Sciatic nerve (tissue), 2 donors: ENCODE measurements at regions not wholly inside any gene's neighbourhood (a gene's known extent, or its start where the extent isn't known, plus 50 kb on each side); places are given as distances from the start of the nearest gene placed in this dataset.
"Not testable (repeated sequence)": the region's sequence is repeated elsewhere in the genome, so short reads cannot be mapped to it uniquely, and the experiment has no call there.

Experiments
- ATAC-seq: fragments of 200-7000 bp; cut with Tn5 transposase; one replicate; pipeline ENCODE4 v1.9.1; 2020; ENCODE audit warnings: mild to moderate bottlenecking, moderate library complexity
- DNase-seq: peaks from one replicate; pipeline ENCODE4 v3.0.0-alpha.2; 2020; ENCODE audit warnings: low spot score
- intact Hi-C: fragments of 100-400 bp; cut with DNase I; formaldehyde crosslinking; loops from one replicate; pipeline ENCODE4 v1.14.2; 2022
- donor health status: DM: no; HTN: no; CAD: no.
- donor health status: DM: no; HTN: no; CAD: no.

DNA sequence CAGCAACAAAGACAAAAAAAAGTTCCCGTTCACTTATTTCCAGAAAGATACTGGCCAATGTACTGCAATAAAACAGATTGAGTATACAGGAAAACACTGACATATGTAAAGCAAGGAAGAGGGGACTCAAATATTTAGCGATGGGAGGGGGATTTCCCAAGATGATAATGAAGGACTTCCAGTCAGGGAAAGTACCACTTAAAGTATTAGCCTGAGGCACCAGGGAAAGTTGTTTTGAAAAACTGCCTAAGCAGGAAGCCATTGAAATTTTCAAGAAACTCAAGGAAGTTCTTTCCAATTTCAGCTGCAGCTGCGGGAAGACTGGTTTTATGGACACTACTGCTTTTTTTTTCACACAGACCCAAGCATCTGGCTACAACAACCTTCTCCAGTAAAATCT is 1007.4 kb upstream of the NOVA1 start:
- intact Hi-C loops: no loop called here
- DNase-seq (no peak), ATAC-seq (no peak)

DNA sequence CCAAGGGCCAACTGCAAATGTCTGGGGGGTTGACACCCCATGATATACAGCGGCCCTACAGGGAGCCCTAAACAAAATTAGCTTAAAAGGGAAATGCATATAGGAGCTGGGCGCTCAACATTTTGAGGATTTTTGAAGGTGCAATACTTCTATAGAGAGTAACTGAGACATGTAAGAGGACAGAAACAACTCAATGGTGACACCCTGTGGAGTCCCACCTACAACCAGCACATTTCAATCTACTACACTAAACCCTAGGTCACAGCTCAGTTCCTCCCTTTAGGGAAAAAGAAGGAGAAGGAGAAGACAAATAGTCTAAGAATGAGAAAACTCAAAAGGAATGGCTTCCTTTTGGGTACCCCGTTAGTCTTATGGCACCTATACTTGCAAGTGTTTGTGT is 1010.5 kb upstream of the NOVA1 start:
- DNase-seq (no peak), ATAC-seq (no peak)
- intact Hi-C loops: no loop called here

DNA sequence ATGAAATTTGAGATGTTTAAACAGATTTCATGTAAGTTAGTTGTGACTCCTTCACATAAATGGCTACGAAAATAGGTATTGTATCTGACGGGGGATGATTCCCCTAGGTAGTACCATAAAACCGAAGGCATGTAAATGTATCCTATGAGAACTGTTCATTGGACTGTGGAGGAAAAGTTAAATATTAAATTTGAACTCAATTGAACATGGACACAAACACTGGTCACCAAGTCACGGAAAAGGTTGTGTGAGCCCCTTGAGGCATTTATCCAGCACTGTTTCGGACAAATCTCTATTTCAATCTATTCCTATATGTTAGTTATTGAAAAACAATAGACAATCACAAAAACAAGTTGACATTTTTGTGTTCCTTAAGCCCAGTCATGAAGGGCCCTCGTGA is 1014.3 kb upstream of the NOVA1 start:
- DNase-seq: no peak
- intact Hi-C loops: no loop called here
- no peak for ATAC-seq

DNA sequence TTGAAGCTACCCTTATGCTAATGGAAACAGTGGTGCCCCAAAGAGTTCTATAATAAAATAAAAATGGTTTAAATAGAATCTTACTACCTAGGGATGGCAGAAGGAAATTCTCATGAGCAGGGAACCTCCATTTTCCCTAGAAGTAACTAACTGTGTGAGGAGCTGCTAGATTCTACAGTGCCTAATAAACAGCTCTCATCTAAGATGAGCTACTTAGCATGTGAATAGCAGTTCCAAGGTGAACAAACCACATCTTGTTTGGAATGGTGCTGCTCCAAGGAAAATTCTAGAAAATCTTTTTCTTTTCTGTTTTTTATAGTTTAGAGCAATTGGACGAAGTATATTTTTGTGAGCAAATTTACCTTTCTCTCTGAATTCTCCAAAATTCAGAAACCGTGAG is 1015.3 kb upstream of the NOVA1 start:
- DNase-seq (no peak), ATAC-seq (no peak)
- intact Hi-C loops: no loop called here

DNA sequence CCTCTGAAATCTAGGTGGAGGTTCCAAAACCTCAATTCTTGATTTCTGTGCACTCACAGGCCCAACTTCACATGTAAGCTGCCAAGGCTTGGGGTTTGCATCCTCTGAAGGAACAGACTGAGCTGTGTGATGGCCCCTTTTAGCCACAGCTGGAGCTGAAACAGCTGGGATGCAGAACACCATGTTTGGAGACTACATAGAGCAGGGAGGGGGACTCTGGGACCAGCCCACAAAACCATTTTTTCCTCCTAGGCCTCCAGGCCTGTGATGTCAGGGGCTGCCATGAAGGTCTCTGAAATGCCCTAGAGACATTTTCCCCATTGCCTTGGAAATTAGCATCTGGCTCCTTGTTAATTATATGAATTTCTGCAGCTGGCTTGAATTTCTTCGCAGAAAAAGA is 1025.9 kb upstream of the NOVA1 start:
- no peak for ATAC-seq
- no peak for DNase-seq
- intact Hi-C loops: no loop called here

DNA sequence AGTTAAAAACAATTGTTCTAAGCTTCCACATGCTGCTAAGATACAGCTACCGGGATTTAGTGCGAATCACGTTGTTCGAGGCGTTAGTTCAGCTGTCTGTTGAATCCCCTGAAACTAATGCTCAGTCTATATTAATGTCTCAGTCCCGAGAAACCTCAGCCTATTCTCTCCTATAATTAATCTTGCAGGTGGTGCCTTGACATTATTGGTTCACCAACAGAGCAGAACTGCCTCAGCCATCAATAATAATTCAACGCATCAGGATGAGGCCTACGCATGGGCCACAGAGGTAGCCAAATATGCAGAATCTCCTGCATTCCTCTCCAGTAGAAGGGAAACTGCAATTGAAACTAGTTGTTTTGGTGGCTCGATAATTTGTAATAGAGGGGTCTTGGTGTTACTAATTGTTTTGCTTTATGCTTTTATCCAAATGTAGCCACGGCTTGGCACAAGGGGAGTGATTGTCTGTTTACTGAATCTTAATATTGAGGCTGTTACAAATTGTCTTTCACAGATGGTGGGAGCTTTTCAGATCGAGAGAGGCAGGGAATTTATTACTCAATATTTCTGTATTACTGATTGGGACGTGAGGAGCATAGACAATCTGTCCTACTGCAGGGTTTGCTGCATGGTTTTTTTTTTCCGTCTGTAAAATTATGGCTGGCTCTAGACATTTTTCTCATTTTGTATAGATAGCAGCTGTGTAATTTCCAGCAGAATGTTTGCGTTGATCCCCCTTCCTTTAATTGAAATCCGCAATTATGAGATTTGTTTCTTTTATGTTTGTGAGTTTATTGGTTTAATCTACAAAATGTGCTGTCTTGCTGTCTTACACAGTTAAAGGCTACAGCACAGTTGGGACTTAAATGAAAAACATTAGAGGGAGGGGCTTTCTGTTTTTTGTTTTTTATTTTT is 1036.5 kb upstream of the NOVA1 start:
- ATAC-seq (no peak), DNase-seq (no peak)
- intact Hi-C loops: no loop called here

DNA sequence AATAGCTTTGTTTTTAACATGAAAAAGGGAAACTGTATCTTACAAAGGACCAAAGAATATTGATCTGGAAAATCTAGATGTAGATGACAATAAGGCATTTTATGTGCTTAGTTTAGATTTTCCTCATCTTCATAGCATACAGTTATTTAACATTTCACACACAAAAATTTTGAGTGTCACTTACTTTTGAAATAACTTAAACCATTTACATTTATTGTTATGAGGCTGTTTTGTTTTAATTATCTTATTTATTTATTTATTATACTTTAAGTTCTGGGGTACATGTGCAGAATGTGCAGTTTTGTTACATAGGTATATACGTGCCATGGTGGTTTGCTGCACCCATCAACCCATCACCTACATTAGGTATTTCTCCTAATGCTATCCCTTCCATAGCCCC is 1042.9 kb upstream of the NOVA1 start:
- ATAC-seq, intact Hi-C loops, DNase-seq: not testable (repeated sequence)

DNA sequence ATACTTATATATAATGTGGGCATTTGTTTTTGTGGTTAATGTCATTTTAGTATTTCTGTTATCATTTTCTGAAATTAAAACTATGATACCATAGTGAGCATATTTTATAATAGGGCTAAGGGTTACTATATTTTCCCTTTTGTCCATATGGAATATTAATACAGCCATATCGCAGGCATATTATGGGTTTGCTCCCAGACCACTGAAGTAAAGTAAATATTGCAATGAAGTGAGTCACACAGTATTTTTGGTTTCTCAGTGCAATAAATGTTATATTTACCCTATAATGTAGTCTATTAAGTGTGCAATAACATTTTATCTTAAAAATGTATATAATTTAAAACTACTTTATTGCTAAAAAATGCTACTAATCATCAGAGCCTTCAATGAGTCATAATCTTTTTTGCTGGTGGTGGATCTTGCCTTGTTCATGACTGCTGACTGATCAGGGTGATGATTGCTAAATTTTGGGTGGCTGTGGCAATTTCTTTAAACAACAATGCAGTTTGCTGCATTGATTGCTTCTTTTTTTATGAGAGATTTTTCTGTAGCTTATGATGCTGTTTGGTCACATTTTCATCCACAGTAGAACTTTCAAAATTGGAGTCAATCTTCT is 1044.5 kb upstream of the NOVA1 start:
- no peak for ATAC-seq
- DNase-seq: no peak
- intact Hi-C loops: no loop called here

DNA sequence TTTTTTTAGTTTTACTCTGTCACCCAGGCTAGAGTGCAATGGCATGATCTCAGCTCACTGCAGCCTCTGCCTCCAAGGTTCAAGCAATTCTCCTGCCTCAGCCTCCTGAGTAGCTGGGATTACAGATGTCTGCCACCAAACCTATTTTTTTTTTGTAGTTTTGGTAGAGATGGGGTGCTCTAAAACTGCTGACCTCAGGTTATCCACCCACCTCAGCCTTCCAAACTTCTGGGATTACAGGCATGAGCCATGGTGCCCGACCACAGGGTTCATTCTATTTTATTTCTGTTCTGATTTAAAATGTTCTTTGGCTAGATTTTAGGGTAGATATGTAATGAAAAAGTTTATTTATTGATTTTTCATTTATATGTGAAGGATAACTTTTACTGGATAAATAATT is 1062.8 kb upstream of the NOVA1 start:
- no peak for DNase-seq
- ATAC-seq: no peak
- intact Hi-C loops: no loop called here

DNA sequence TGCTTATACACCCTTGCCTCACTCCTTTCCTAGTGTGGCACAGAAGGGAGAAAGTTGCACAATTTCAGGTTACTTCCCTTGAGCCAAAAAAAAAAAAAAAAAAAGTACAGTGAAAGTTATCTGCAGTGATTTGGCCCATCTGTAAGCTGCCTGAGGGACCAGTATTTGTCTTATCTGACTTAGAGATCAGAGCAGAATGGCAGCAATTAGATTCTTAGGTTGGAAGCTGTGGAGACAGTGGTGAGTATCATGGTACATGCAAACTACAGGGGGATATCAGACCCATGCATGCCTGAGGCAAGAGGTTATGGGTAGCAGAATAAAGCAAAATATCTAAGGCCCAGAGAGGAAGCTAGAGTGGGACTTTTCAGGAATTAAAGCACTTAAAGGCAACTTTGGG is 1070.7 kb upstream of the NOVA1 start:
- intact Hi-C loops: no loop called here
- no peak for DNase-seq
- ATAC-seq: no peak

DNA sequence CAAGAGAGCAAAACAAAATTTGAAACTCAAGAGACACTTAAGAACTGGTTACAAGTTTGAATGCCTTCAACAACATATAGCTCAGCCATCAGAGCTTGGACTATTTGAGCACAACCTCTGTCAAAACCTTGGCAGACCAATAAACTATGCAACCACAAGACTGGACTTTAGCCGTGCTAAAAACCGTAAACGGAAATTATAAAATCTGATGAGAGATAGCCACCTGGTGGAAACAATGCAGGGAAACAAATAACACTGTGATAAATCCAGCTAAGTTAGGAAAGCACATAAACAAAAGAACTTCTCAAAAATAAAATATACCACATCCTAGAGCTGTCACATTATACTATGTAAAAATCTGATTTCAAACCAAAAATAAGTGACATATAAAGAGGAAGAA is 1074.2 kb upstream of the NOVA1 start:
- DNase-seq (no peak), ATAC-seq (no peak)
- intact Hi-C loops: no loop called here

DNA sequence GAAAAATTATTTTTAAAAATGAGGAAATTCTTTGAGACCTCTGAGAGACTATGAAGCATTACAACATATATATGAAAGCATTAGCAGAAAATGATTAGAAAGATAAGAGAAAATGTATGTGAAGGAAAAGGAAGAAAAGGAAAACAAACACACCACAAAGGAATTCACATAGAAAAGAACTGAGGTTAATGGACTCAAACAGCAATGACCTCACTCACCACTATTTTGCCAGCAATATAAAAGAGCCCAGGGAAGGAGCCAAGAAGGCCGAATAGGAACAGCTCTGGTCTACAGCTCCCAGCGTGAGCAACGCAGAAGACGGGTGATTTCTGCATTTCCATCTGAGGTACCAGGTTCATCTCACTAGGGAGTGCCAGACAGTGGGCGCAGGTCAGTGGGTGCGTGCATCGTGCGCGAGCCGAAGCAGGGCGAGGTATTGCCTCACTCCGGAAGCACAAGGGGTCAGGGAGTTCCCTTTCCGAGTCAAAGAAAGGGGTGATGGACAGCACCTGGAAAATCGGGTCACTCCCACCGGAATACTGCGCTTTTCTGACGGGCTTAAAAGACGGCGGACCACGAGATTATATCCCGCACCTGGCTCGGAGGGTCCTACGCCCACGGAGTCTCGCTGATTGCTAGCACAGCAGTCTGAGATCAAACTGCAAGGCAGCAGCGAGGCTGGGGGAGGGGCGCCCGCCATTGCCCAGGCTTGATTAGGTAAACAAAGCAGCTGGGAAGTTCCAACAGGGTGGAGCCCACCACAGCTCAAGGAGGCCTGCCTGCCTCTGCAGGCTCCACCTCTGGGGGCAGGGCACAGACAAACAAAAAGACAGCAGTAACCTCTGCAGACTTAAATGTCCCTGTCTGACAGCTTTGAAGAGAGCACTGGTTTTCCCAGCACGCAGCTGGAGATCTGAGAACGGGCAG is 1075.2 kb upstream of the NOVA1 start:
- DNase-seq, intact Hi-C loops, ATAC-seq: not testable (repeated sequence)

DNA sequence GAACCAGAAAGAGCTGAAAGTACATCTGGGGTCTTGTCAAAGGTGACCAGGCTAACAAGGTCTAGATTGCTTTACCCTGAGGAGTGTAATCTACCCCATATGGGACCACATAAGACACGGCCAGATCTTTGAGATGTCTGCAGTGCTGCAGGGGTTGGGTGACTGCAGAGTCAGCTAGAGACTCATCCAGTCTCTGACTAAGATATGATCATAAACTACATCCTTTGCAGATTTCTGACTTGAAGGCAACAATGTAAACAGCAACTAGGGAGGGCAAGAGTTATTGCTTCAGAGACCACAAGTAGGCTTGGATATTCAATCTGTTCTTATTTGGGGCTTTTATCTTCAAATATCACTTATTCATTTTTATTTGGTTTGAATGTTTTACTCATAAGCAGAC is 1080.5 kb upstream of the FOXG1 start:
- ATAC-seq (no peak), DNase-seq (no peak)
- intact Hi-C loops: no loop called here

DNA sequence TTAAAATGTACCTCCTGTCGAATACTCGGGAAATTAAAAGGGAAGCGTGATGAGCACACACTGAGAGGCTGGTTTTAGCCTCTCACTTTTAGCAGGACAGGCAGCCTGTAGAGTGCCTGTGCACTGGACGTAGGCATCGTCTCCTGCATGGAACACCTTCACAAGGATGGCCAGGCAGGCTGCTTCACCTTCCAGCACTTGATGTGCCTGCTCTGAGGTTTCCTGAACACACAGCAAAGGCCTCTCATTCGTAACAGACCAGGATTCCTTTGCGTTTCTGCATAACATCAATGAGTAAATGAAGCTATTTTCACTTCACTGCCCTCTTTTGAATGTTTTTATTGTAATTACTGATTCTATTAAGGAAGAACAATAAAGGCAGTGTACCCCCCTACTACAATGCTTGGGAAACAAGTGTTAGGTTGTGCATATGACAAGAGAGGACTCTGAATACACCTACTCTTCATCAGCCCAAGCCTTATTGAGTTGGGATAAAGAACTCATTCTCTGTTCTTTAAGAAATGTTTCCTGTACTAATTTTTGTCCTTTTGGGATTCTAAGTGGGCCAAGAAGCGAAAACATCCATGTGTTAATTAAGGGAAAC is 1077.6 kb upstream of the FOXG1 start:
- intact Hi-C loops: no loop called here
- DNase-seq: no peak
- ATAC-seq: no peak

DNA sequence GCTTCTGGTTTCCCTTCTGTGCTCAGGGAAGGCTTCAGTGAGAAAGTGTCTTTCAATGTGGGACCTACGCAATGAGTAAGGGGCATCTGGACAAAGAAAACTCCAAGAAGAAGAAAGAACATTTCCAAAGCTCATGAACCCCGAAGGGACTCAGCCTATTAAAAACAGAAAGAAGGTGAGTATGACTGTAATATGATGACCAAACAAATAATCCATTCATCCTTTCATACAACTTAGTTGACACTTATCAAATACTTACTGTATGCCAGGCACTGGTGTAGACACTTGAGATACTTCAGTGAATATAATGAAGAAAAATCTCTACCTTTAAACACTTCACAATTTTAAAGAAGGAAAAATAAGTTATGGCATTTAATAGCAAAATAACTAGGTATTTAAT is 1054.2 kb upstream of the FOXG1 start:
- intact Hi-C loops: no loop called here
- DNase-seq (no peak), ATAC-seq (no peak)

DNA sequence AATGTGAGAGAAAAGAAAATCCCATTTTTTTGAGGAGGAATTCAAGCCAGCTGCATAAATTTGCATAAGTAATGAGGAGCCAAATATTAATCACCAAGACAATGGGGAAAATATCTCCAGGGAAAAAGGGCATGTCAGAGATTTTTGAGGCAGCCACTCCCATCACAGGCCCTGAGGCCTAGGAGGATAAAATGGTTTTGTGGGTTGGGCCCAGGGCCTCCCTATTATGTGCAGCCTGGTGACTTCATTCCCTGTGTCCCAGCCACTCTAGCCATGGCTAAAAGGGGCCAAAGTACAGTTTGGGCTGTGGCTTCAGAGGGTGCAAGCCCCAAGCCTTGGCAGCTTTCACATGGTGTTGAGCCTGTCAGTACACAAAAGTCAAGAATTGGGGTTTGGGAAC is 1051.0 kb upstream of the FOXG1 start:
- ATAC-seq: no peak
- intact Hi-C loops: no loop called here

DNA sequence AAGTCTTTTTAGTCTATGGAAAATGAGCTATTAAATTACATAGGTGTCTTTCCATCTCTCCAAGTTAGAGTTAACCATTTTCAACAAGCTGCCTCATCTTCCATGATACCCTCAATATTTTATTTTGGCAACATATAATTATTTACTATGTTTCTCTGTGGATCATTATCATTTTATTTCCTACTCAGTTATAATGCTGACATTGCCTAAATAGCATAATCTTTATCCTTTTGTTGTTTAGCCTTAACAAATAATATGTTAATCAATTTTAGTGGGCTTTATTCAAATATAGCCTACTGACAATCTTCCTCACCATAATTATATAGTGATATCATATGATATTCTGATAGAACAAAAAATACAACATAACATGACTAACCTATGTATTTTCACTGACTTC is 1044.8 kb upstream of the FOXG1 start:
- ATAC-seq (no peak), DNase-seq (no peak)
- intact Hi-C loops: no loop called here

More for the DNA sequence above, 1051.0 kb upstream of the FOXG1 start:
- DNase-seq: no peak

DNA sequence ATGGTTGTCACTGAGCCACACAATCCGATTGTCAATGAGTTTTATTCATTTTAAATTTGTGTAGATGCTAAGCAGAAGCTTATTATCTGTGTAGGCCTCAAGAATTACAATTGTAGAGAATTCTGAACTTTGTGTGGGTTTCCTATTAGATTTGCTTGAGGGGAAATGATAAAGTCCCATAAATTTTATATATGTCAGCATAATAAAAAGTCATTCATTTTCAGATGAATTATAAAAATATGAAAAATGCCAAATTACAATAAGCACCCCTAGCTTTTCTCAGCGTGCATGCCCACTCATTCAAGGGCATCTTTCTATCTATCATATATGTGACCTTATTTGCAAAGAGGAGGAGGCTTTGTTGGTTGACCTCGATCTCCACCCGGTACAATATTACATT is 1041.1 kb upstream of the FOXG1 start:
- intact Hi-C loops: no loop called here
- no peak for DNase-seq
- no peak for ATAC-seq

DNA sequence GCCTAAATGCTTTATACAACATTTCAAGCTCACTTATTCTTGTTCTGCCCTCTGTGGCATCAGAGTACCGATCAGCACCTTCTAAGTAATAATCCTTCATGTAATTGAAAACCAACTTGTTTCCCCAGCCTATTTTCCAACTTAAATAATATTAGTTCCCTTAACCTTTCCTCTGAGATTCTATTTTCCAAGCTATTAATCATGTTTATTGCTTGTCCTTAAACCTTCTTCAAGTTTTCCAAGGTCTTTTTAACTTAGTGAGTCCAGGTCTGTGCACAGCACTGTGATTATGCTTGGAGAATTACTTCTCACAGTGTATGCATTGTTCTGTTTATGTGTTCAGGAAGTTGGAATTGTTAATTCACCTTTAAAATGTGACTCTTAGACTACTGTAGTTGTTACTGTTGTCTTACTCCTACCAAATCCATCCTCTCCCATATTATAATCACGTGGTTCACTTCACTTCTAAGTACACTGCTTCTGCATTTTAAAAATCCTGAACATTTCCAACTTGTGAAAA is 1039.3 kb upstream of the FOXG1 start:
- DNase-seq (no peak), ATAC-seq (no peak)
- intact Hi-C loops: no loop called here
